Fibroblast of skin of left biceps (primary cell): ENCODE measurements at regions not wholly inside any gene's neighbourhood (a gene's known extent, or its start where the extent isn't known, plus 50 kb on each side); places are given as distances from the start of the nearest gene placed in this dataset.

ENCODE experiments used
- DNase-seq, 2 experiments: peaks; one replicate each; pipeline ENCODE4 v3.0.0-alpha.2; 2013; ENCODE audit warnings: low read depth in 2 of 2

- no peak for DNase-seq
Measured at GRCh38 chr16:18059089-18059488, 277.4 kb downstream of the NPIPA8 start.

GRCh38 chr16:18055411-18055916, 281.1 kb downstream of the NPIPA8 start:
- DNase-seq, result no peak

- no peak for DNase-seq
Measured at GRCh38 chr16:18050777-18051176, 285.8 kb downstream of the NPIPA8 start.

- no peak for DNase-seq
Measured at GRCh38 chr16:18050234-18050633, 286.3 kb downstream of the NPIPA8 start.

GRCh38 chr16:18049547-18050133, 286.9 kb downstream of the NPIPA8 start:
- DNase-seq, result no peak

- DNase-seq, result no peak
Measured at GRCh38 chr16:18048853-18049546, 287.5 kb downstream of the NPIPA8 start.

GRCh38 chr16:18047761-18048160, 288.8 kb downstream of the NPIPA8 start:
- no peak for DNase-seq

GRCh38 chr16:18045356-18045755, 291.2 kb downstream of the NPIPA8 start:
- no peak for DNase-seq

GRCh38 chr16:18041864-18042834, 294.4 kb downstream of the NPIPA8 start:
- no peak for DNase-seq

- no peak for DNase-seq
Measured at GRCh38 chr16:18039931-18040330, 296.6 kb downstream of the NPIPA8 start.

- no peak for DNase-seq
Measured at GRCh38 chr16:18037051-18037450, 299.5 kb downstream of the NPIPA8 start.

- DNase-seq, result no peak
Measured at GRCh38 chr16:18024611-18025010, 311.9 kb downstream of the NPIPA8 start.

GRCh38 chr16:18018376-18018775, 318.2 kb downstream of the NPIPA8 start:
- DNase-seq, result no peak

- no peak for DNase-seq
Measured at GRCh38 chr16:18013863-18014262, 322.7 kb downstream of the NPIPA8 start.

GRCh38 chr16:18008356-18008755, 328.2 kb downstream of the NPIPA8 start:
- DNase-seq, result no peak

GRCh38 chr16:18003033-18003432, 333.5 kb downstream of the NPIPA8 start:
- no peak for DNase-seq

- no peak for DNase-seq
Measured at GRCh38 chr16:17998996-17999395, 337.5 kb downstream of the NPIPA8 start.

- DNase-seq, result no peak
Measured at GRCh38 chr16:17998550-17998949, 338.0 kb downstream of the NPIPA8 start.

- DNase-seq, result no peak
Measured at GRCh38 chr16:17994027-17994426, 342.5 kb downstream of the NPIPA8 start.

GRCh38 chr16:17992416-17992815, 344.1 kb downstream of the NPIPA8 start:
- no peak for DNase-seq

GRCh38 chr16:17989255-17989654, 347.3 kb downstream of the NPIPA8 start:
- DNase-seq, result no peak

GRCh38 chr16:17988839-17989238, 347.7 kb downstream of the NPIPA8 start:
- DNase-seq, result no peak
